ENCODE measurements at regions not wholly inside any gene's neighbourhood (a gene's known extent, or its start where the extent isn't known, plus 50 kb on each side); places are given as distances from the start of the nearest gene placed in this dataset.

DNA sequence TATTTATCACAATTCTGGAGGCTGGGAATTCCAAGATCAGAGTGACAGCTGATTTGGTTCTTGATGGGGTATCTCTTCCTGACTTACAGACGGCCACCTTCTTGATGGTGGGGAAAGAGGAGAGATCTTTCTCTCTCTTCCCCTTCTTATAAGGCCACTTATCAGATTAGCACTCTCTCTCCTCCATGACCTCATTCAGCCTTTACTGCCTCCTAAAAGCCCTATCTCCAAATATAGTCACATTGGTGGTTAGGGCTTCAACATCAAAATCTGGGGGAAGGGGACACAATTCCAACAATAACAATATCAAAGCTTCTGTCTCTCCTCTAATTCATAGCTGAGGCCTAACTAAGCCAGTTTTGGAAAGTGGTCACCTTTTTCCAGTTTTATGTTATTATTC, 91.7 kb upstream of the MBNL1 start:
- no peak overlapping the region for H3K4me3 ChIP-seq (ENCODE audit: extremely low read depth in 1 of 4, insufficient read depth in 2 of 4, low read depth in 3 of 4, low read length in 4 of 4)
- TF ChIP-seq CBX8 (IDR thresholded peaks at IDR 0.05; ENCODE audit: borderline replicate concordance, low read depth, low read length) (no peak), RXRA (IDR thresholded peaks at IDR 0.05; ENCODE audit: insufficient read depth, low read depth, low read length) (no peak), POLR2AphosphoS5 (IDR thresholded peaks at IDR 0.05; ENCODE audit: low read depth, low read length) (no peak)
- no peaks in the 10 kb centered on the region for H3K9me3 ChIP-seq (ENCODE audit: insufficient read depth in 2 of 2, low read depth in 1 of 2, low read length in 1 of 2)
- H4K5ac ChIP-seq (ENCODE audit: insufficient read length, low read depth, low read length), result no peak overlapping the region
- no peak overlapping the region for H2BK5ac ChIP-seq (ENCODE audit: low read depth, low read length)
- no peak overlapping the region for H2BK20ac ChIP-seq (ENCODE audit: low read length)
- H4K91ac ChIP-seq (replicated peaks; ENCODE audit: insufficient read length, low read length), result no peak overlapping the region
- no peaks in the 10 kb centered on the region for H3K79me1 ChIP-seq (ENCODE audit: low read depth, low read length)
- H2AK5ac ChIP-seq (ENCODE audit: low read depth, low read length), result no peak overlapping the region
- no peaks in the 10 kb centered on the region for H3K79me2 ChIP-seq (ENCODE audit: control insufficient read depth in 1 of 2, insufficient read depth in 2 of 2, low read length in 2 of 2)
- H2BK120ac ChIP-seq (replicated peaks; ENCODE audit: low read depth, low read length), result no peak overlapping the region
- no peak overlapping the region for H2BK12ac ChIP-seq (ENCODE audit: low read depth, low read length)
- H3K27ac ChIP-seq (ENCODE audit: low read depth, low read length), result no peak overlapping the region
- no peaks in the 10 kb centered on the region for H3K36me3 ChIP-seq (ENCODE audit: control insufficient read depth in 2 of 4, insufficient read depth in 4 of 4, low read length in 3 of 4)
- H4K8ac ChIP-seq (ENCODE audit: extremely low read depth, insufficient read depth, low read length), result no peak overlapping the region
- H3K4me1 ChIP-seq (replicated peaks in 1 of 4; ENCODE audit: control insufficient read depth in 3 of 4, insufficient read depth in 4 of 4, low read length in 3 of 4), result no peaks in the 10 kb centered on the region
- no peaks in the 10 kb centered on the region for H4K20me1 ChIP-seq (replicated peaks in 1 of 2; ENCODE audit: control insufficient read depth in 1 of 2, insufficient read depth in 2 of 2, low read length in 2 of 2)
- no peak overlapping the region for H3K18ac ChIP-seq (ENCODE audit: extremely low read depth, low read length)
- no peak overlapping the region for H3K4ac ChIP-seq (replicated peaks; ENCODE audit: insufficient read length, low read depth, low read length)
- H2BK15ac ChIP-seq (ENCODE audit: low read length), result no peak overlapping the region
- CTCF ChIA-PET (ENCODE audit: partially characterized antibody), result interaction anchor here (0.6 to 2.2 kb wide), 3 partner anchors 9 to 267 kb away, joined by 3 to 10 read pairs (median 8); no protein-coding TSS in a partner anchor
- H3K9ac ChIP-seq (replicated peaks in 1 of 4; ENCODE audit: extremely low read depth in 1 of 4, low read depth in 3 of 4, low read length in 3 of 4), result no peak overlapping the region
- DNase-seq (ENCODE audit: low read depth in 1 of 2, low spot score in 2 of 2) (no peak), FAIRE-seq (no peak)
- no peak overlapping the region for H2AFZ ChIP-seq (ENCODE audit: low read length)
- no peak overlapping the region for H3K56ac ChIP-seq (replicated peaks; ENCODE audit: insufficient read length, low read depth, low read length)
- no peaks in the 10 kb centered on the region for H3K23me2 ChIP-seq (ENCODE audit: low read depth, low read length)
- H3K14ac ChIP-seq (ENCODE audit: insufficient read length), result no peak overlapping the region
- 80% methylated on average over 1 of the region's 1 CpG; no CpG with 5 or more reads in 1 of the 2 experiments for WGBS, 2 experiments (ENCODE audit: extremely low coverage in 1 of 2, insufficient coverage in 1 of 2, insufficient read length in 1 of 2, insufficient replicate concordance in 2 of 2, low coverage in 1 of 2, low lambda C conversion rate in 2 of 2, missing lambda C conversion rate in 1 of 2)
- POLR2A ChIA-PET (ENCODE audit: partially characterized antibody), result no interaction called here
- peaks cover 0 to 1% (median 0%) of the 10 kb centered on the region in 4 experiments; a peak in 1 of 7 replicates for H3K27me3 ChIP-seq (replicated peaks in 1 of 4; ENCODE audit: control insufficient read depth in 3 of 4, extremely low read depth in 1 of 4, insufficient read depth in 3 of 4, low read length in 3 of 4)
- no peak overlapping the region for H3K23ac ChIP-seq (ENCODE audit: insufficient read length)
- no peak overlapping the region for H3K4me2 ChIP-seq (ENCODE audit: insufficient read depth in 1 of 2, low read depth in 2 of 2, low read length in 2 of 2)
